ENCODE measurements at regions not wholly inside any gene's neighbourhood (a gene's known extent, or its start where the extent isn't known, plus 50 kb on each side); places are given as distances from the start of the nearest gene placed in this dataset.
"Not testable (repeated sequence)": the region's sequence is repeated elsewhere in the genome, so short reads cannot be mapped to it uniquely, and the experiment has no call there.

GRCh38 chr9:40928803-40929487 lies 199.5 kb downstream of the FOXD4L6 start:
- no peak for DNase-seq
- H3K4me1 Mint-ChIP-seq (ENCODE audit: low read depth), result no peaks in the 10 kb centered on the region
- TF ChIP-seq CTCF (IDR thresholded peaks at IDR 0.05), result no peak
- H3K27me3 Mint-ChIP-seq (ENCODE audit: insufficient read depth), result peaks cover 11% of the 10 kb centered on the region
- H3K36me3 Mint-ChIP-seq (ENCODE audit: low read depth), result no peaks in the 10 kb centered on the region
- H3K27ac Mint-ChIP-seq, result no peak overlapping the region
- H3K4me3 Mint-ChIP-seq, result no peak overlapping the region
- peaks cover 36% of the 10 kb centered on the region for H3K9me3 Mint-ChIP-seq

GRCh38 chr9:40927851-40928802 lies 200.4 kb downstream of the FOXD4L6 start:
- H3K36me3 Mint-ChIP-seq (ENCODE audit: low read depth), result no peaks in the 10 kb centered on the region
- no peak for DNase-seq
- peaks cover 11% of the 10 kb centered on the region for H3K27me3 Mint-ChIP-seq (ENCODE audit: insufficient read depth)
- H3K27ac Mint-ChIP-seq, result no peak overlapping the region
- no peak overlapping the region for H3K4me3 Mint-ChIP-seq
- TF ChIP-seq CTCF (IDR thresholded peaks at IDR 0.05), result no peak
- H3K9me3 Mint-ChIP-seq, result peaks cover 36% of the 10 kb centered on the region
- H3K4me1 Mint-ChIP-seq (ENCODE audit: low read depth), result no peaks in the 10 kb centered on the region

GRCh38 chr9:40927260-40927631 lies 201.2 kb downstream of the FOXD4L6 start:
- Mint-ChIP-seq H3K27ac (no peak overlapping the region), H3K4me1 (ENCODE audit: low read depth) (no peaks in the 10 kb centered on the region), H3K9me3 (peaks cover 34% of the 10 kb centered on the region)

GRCh38 chr9:40926404-40927259 lies 201.8 kb downstream of the FOXD4L6 start:
- Mint-ChIP-seq H3K27ac (no peak overlapping the region), H3K4me1 (ENCODE audit: low read depth) (no peaks in the 10 kb centered on the region), H3K27me3 (ENCODE audit: insufficient read depth) (peaks cover 11% of the 10 kb centered on the region), H3K4me3 (no peak overlapping the region), H3K9me3 (peaks cover 28% of the 10 kb centered on the region), H3K36me3 (ENCODE audit: low read depth) (no peaks in the 10 kb centered on the region)
- no peak for TF ChIP-seq CTCF (IDR thresholded peaks at IDR 0.05)
- no peak for DNase-seq

More at GRCh38 chr9:40927260-40927631, 201.2 kb downstream of the FOXD4L6 start:
- Mint-ChIP-seq H3K27me3 (ENCODE audit: insufficient read depth) (peaks cover 11% of the 10 kb centered on the region), H3K36me3 (ENCODE audit: low read depth) (no peaks in the 10 kb centered on the region), H3K4me3 (no peak overlapping the region)
- TF ChIP-seq CTCF (IDR thresholded peaks at IDR 0.05), result no peak
- no peak for DNase-seq

DNA sequence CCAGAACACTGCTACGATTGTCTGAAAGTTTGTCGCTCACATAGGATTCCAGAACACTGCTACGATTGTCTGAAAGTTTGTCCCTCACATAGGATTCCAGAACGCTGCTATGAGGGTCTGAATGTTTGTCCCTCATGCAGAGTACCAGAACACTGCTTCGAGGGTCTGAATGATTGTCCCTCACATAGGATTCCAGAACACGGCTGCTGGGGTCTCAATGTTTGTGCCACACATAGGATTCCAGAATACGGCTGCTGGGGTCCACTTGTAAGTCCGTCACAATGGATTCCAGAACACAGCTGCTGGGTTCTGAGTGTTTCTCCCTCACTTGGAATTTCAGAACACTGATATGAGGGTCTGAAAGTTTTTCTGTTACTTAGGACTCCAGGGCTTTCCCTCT lies 203.3 kb downstream of the FOXD4L6 start:
- Mint-ChIP-seq H3K36me3 (ENCODE audit: low read depth) (no peaks in the 10 kb centered on the region), H3K27me3 (ENCODE audit: insufficient read depth) (peaks cover 11% of the 10 kb centered on the region), H3K4me1 (ENCODE audit: low read depth) (no peaks in the 10 kb centered on the region), H3K27ac (no peak overlapping the region), H3K4me3 (no peak overlapping the region), H3K9me3 (peaks cover 27% of the 10 kb centered on the region)
- no peak for TF ChIP-seq CTCF (IDR thresholded peaks at IDR 0.05)
- no peak for DNase-seq

DNA sequence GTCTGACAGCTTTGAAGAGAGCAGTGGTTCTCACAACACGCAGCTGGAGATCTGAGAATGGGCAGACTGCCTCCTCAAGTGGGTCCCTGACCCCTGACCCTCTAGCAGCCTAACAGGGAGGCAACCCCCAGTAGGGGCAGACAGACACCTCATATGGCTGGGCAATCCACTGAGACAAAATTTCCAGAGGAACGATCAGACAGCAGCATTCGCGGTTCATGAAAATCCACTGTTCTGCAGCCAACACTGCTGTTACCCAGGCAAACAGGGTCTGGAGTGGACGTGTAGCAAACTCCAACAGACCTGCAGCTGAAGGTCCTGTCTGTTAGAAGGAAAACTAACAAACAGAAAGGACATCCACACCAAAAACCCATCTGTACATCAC lies 212.1 kb downstream of the FOXD4L6 start:
- not testable (repeated sequence) for H3K36me3 Mint-ChIP-seq (ENCODE audit: low read depth); DNase-seq; H3K27me3 Mint-ChIP-seq (ENCODE audit: insufficient read depth); H3K4me1 Mint-ChIP-seq (ENCODE audit: low read depth); H3K27ac Mint-ChIP-seq; H3K4me3 Mint-ChIP-seq
- peaks cover 57% of the 10 kb centered on the region for H3K9me3 Mint-ChIP-seq

- not testable (repeated sequence) for H3K27me3 Mint-ChIP-seq (ENCODE audit: insufficient read depth); H3K27ac Mint-ChIP-seq; H3K4me1 Mint-ChIP-seq (ENCODE audit: low read depth); H3K36me3 Mint-ChIP-seq (ENCODE audit: low read depth); H3K4me3 Mint-ChIP-seq; DNase-seq
- peaks cover 62% of the 10 kb centered on the region for H3K9me3 Mint-ChIP-seq
Observed at GRCh38 chr9:40915660-40916398, 212.7 kb downstream of the FOXD4L6 start.
